GM06990 (cell line): ENCODE measurements at regions not wholly inside any gene's neighbourhood (a gene's known extent, or its start where the extent isn't known, plus 50 kb on each side); places are given as distances from the start of the nearest gene placed in this dataset.

Experiments used
- DNase-seq: peaks from one replicate; pipeline ENCODE4 v3.0.0-alpha.2; 2011; ENCODE audit not compliant: insufficient read length; ENCODE audit errors: extremely low read depth
- H3K27me3 ChIP-seq: replicated peaks from 2 replicates; pipeline ENCODE4 v1.6.0; 2011; ENCODE audit warnings: low read length; ENCODE audit not compliant: control insufficient read depth, insufficient read depth
- H3K36me3 ChIP-seq: 2 replicates; pipeline ENCODE4 v1.5.1; 2011; ENCODE audit warnings: low read length; ENCODE audit not compliant: control insufficient read depth, insufficient read depth
- H3K4me3 ChIP-seq: replicated peaks from 2 replicates; pipeline ENCODE4 v1.5.1; 2011; ENCODE audit warnings: low read depth, mild to moderate bottlenecking, control low read depth, low read length
- CTCF ChIP-seq: IDR thresholded peaks from 2 replicates; pipeline ENCODE4 v1.5.1; 2011; ENCODE audit warnings: low read length, control low read depth, mild to moderate bottlenecking, inconsistent platforms; ENCODE audit not compliant: insufficient read depth, poor library complexity, severe bottlenecking

- DNase-seq = no peak
- Histone ChIP-seq H3K36me3 (no peaks in the 10 kb centered on the region), H3K27me3 (no peaks in the 10 kb centered on the region), H3K4me3 (no peak overlapping the region)
- TF ChIP-seq CTCF = no peak
Observed at GRCh38 chr1:212529211-212529741, 79.3 kb upstream of the ATF3 start.

DNA sequence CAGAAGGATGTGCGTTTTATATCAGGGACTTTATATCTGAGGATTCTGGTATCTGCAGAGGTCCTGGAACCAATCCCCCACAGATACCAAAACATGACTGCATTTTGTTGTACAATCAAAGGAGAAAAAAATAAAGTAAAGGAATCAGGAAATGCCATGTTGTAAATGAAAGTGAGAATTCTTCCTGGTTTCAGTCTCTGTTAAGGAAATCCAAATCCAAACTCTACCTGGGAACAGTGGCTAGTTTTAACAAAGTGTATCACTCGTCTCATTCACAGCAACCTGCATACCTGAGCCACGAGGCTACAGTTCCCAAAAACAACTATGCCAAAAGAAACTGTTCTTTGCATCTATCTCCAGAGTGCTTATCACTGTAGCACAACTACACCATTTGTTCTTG, 77.3 kb upstream of the ATF3 start:
- Histone ChIP-seq H3K36me3 (no peaks in the 10 kb centered on the region), H3K4me3 (no peak overlapping the region), H3K27me3 (no peaks in the 10 kb centered on the region)
- TF ChIP-seq CTCF = no peak
- DNase-seq = no peak

DNA sequence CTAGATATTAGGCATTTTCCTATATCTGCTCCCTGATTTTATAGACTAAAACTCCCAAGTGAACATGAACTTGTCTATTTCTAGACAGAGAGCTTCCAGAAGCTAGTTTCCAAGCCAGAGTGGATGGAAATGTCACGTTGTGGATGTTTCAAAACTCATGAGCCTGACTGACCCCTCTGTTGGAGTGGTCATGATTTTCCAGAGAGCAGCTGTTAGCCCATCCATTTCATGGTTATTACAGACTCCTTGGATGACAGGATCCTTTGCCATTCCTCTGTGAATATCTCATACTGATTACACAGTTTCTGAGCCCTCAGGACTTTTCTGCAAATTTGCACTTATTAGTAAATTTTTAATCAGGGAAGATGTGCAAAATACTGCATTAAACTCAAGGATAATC, 76.8 kb upstream of the ATF3 start:
- DNase-seq = no peak
- no peak overlapping the region for H3K4me3 ChIP-seq
- no peaks in the 10 kb centered on the region for H3K36me3 ChIP-seq
- no peaks in the 10 kb centered on the region for H3K27me3 ChIP-seq
- no peak for TF ChIP-seq CTCF

DNA sequence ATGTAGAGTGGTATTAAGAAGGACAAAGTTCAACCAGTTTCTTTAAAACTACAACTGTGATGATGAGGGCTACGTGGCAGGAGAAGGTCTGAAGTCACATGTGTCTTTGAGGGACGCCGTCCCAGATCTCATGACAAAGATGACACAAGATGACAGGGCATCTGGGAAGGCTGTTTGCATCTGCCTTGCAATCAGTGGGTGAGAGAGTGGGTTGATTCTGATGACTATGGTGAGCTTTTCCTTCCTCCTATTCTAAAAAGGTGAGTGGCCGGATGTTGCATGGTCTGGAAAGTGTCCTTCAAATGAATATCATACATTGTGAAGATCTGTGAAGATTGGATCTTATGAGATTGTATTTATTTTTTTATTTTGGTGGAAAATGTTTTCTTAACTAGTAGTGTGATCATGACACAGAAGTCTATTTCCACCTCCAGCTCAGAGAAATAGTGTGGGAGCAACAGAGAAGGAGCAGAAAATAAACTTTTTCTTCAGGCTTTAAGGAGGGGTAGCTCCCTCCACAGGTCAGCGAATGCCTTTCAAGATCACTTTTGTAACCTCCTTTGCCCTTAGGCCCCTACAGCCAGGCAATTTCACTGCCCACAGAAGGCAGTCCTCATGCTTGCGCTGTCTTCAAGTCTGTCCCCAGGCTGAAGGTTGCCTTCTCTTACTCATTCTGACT, 76.0 kb upstream of the ATF3 start:
- H3K36me3 ChIP-seq = no peaks in the 10 kb centered on the region
- H3K27me3 ChIP-seq = no peaks in the 10 kb centered on the region
- no peak for TF ChIP-seq CTCF
- DNase-seq = no peak
- H3K4me3 ChIP-seq = no peak overlapping the region

DNA sequence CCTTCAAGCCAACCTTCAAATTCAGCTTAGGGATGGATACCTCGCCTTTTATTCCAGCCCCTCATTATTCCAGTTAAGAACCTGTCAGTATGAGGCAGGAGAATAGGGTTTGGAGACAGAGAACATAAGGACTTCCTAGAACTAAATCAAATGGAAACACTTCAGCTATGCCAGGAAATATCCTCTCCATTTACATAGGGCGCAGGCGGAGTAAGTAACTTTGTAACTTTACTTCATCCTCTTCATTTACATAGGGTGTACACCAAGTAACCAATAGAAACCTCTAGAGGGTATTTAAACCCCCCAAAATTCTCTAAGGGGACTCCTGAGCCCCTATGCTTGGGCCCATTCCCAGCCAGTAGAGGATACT, 75.4 kb upstream of the ATF3 start:
- no peak for DNase-seq
- Histone ChIP-seq H3K4me3 (no peak overlapping the region), H3K36me3 (no peaks in the 10 kb centered on the region), H3K27me3 (no peaks in the 10 kb centered on the region)
- TF ChIP-seq CTCF = no peak

DNA sequence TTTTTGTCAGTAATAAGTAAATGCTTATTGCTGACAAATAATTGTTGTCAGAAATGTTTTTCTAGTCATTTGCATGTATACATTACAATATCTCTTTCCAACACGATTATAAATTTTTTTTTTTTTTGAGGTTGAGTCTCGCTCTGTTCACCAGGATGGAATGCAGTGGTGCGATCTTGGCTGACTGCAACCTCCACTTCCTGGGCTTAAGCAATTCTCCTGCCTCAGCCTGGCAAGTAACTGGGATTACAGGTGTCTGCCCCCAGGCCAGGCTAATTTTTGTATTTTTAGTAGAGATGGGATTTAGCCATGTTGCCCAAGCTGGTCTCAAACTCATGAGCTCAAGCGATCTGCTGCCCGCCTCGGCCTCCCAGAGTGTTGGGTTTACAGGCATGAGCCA, 72.0 kb upstream of the ATF3 start:
- H3K36me3 ChIP-seq = no peaks in the 10 kb centered on the region
- no peak for DNase-seq
- no peak overlapping the region for H3K4me3 ChIP-seq
- TF ChIP-seq CTCF = no peak
- no peaks in the 10 kb centered on the region for H3K27me3 ChIP-seq
